ENCODE measurements at regions not wholly inside any gene's neighbourhood (a gene's known extent, or its start where the extent isn't known, plus 50 kb on each side); places are given as distances from the start of the nearest gene placed in this dataset.

GRCh38 chr4:24675721-24676389, 91.5 kb upstream of the DHX15 start:
- Histone ChIP-seq H3K23ac (ENCODE audit: insufficient read length, low read depth, low read length) (no peak overlapping the region), H4K20me1 (ENCODE audit: control insufficient read depth, insufficient read depth, insufficient read length) (no peaks in the 10 kb centered on the region), H3K9ac (ENCODE audit: extremely low read depth, insufficient read length, low read length) (no peak overlapping the region), H3K27me3 (ENCODE audit: insufficient read depth, low read length) (0 out of 2 replicates have a peak, but pooled peaks cover 1% of the 10 kb centered on the region), H2BK120ac (ENCODE audit: low read depth, low read length, poor library complexity, severe bottlenecking) (no peak overlapping the region), H4K8ac (replicated peaks; ENCODE audit: insufficient read length, low read depth, low read length) (no peak overlapping the region), H3K79me2 (ENCODE audit: insufficient read depth, low read length) (no peaks in the 10 kb centered on the region), H3K4me1 (ENCODE audit: insufficient read depth, low read length) (peaks cover 2% of the 10 kb centered on the region; the same call in 1 of the 2 replicates), H2BK15ac (ENCODE audit: low read depth, low read length) (no peak overlapping the region), H3T11ph (ENCODE audit: low read length) (no peak overlapping the region), H3K9me3 (ENCODE audit: control insufficient read depth, low read depth, low read length) (no peaks in the 10 kb centered on the region), H3K18ac (ENCODE audit: insufficient read length, low read depth, low read length) (no peak overlapping the region), H4K5ac (ENCODE audit: insufficient read length, low read depth, low read length) (no peak overlapping the region), H4K91ac (ENCODE audit: insufficient read length, low read depth, low read length) (no peak overlapping the region), H2AK5ac (ENCODE audit: insufficient read length, low read length) (no peak overlapping the region), H2BK12ac (ENCODE audit: insufficient read length, low read depth, low read length) (no peak overlapping the region), H2BK5ac (ENCODE audit: insufficient read length, low read length) (no peak overlapping the region), H2AFZ (ENCODE audit: low read length) (no peak overlapping the region), H3K4me2 (ENCODE audit: insufficient read depth, insufficient read length, low read length) (no peak overlapping the region), H3K4ac (ENCODE audit: low read depth, low read length) (no peak overlapping the region), H3K56ac (ENCODE audit: insufficient read length, low read depth, low read length) (no peak overlapping the region), H3K79me1 (ENCODE audit: insufficient read depth, low read depth, low read length, poor library complexity, severe bottlenecking) (no peaks in the 10 kb centered on the region), H3K23me2 (ENCODE audit: insufficient read length, low read depth, low read length, poor library complexity, severe bottlenecking) (no peaks in the 10 kb centered on the region), H2BK20ac (ENCODE audit: low read depth, low read length, poor library complexity, severe bottlenecking) (no peak overlapping the region), H3K14ac (ENCODE audit: insufficient read depth, low read length) (no peak overlapping the region), H3K27ac (ENCODE audit: insufficient read length, low read depth, low read length) (no peak overlapping the region)
- Mint-ChIP-seq H3K36me3 (ENCODE audit: insufficient read depth in 1 of 3, low read depth in 3 of 3) (peaks cover 8 to 29% (median 8%) of the 10 kb centered on the region in 3 experiments), H3K4me3 (no peak overlapping the region), H3K27me3 (ENCODE audit: low read depth) (peaks cover 7% of the 10 kb centered on the region; the same call in 1 of the 2 replicates), H3K27ac (no peak overlapping the region), H3K4me1 (peaks cover 13 to 17% of the 10 kb centered on the region in 2 experiments), H3K9me3 (peaks cover 16 to 23% of the 10 kb centered on the region in 2 experiments; a peak in 4 of 5 replicates)
- no CpG with 5 or more reads among the region's 2 CpGs for WGBS (ENCODE audit: extremely low coverage, insufficient read length, low lambda C conversion rate)
- no peak for DNase-seq
- TF ChIP-seq CTCF (conservative IDR thresholded peaks at IDR 0.05) = no peak

Measured in H9 (cell line).